Vagina (tissue), 2 donors: ENCODE measurements at regions not wholly inside any gene's neighbourhood (a gene's known extent, or its start where the extent isn't known, plus 50 kb on each side); places are given as distances from the start of the nearest gene placed in this dataset.

Source experiments
- POLR2AphosphoS5 ChIP-seq, 2 donors: sonication (generic); formaldehyde crosslinking; IDR thresholded peaks; one replicate each; pipeline ENCODE4 v1.9.0; 2017; ENCODE audit warnings: antibody characterized with exemption in 2 of 2, mild to moderate bottlenecking in 2 of 2, low read depth in 1 of 2; ENCODE audit not compliant: insufficient read depth in 1 of 2
- TF ChIP-seq, protein P1 (sequence below), 3 experiments: fragments of 450-650 bp in 2 of 3; fragments of 200-600 bp in 1 of 3; sonication (generic) in 1 of 3; IDR thresholded peaks; one replicate each; pipeline ENCODE4 v1.5.1; 2017 to 2019; ENCODE audit warnings: antibody characterized with exemption in 3 of 3, mild to moderate bottlenecking in 2 of 3, moderate library complexity in 2 of 3

GRCh38 chr9:95756101-95756500 is 119.4 kb upstream of the ERCC6L2 start:
- TF ChIP-seq, protein P1, sequence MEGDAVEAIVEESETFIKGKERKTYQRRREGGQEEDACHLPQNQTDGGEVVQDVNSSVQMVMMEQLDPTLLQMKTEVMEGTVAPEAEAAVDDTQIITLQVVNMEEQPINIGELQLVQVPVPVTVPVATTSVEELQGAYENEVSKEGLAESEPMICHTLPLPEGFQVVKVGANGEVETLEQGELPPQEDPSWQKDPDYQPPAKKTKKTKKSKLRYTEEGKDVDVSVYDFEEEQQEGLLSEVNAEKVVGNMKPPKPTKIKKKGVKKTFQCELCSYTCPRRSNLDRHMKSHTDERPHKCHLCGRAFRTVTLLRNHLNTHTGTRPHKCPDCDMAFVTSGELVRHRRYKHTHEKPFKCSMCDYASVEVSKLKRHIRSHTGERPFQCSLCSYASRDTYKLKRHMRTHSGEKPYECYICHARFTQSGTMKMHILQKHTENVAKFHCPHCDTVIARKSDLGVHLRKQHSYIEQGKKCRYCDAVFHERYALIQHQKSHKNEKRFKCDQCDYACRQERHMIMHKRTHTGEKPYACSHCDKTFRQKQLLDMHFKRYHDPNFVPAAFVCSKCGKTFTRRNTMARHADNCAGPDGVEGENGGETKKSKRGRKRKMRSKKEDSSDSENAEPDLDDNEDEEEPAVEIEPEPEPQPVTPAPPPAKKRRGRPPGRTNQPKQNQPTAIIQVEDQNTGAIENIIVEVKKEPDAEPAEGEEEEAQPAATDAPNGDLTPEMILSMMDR (IDR thresholded peaks at IDR 0.05), result no peak
- TF ChIP-seq POLR2AphosphoS5 (IDR thresholded peaks at IDR 0.05; ENCODE audit: insufficient read depth in 1 of 2, low read depth in 1 of 2), result no peak
